ENCODE measurements at regions not wholly inside any gene's neighbourhood (a gene's known extent, or its start where the extent isn't known, plus 50 kb on each side); places are given as distances from the start of the nearest gene placed in this dataset.

DNA sequence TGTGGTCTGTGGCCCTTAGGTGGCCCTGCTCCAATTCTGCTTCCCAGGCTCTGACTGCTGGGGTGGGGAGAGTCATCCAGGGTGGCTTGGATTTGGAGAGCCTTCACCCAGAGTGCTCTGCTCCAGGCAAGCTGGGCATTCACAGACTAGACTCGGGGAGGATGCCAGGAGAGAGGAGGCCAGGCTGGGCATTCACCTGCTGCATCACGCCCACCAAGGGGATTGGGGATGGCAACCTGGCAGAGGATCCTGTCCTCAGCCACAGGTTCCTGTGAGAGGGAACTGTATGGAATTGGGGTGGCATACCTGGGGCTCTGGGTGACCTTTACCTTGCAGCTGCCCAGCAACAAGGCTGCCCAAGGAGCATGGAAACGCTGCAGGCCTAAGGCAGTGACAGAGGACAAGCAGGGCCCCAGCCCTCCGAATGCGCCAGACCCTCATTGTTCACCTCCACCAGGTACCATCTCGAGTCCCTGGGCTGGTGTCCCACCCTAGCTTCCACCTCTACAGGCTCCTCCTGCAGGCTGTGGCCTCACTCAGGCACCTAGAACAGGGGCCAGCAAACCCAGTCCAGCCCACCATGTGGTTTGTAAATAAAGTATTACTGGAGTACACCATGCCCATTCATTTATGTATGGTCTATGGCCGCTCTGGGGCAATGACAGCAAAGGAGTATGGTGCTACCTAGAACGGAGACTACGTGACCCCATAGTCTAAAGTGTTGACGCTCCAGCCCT lies 255.3 kb upstream of the RAB6C start:
- no peak overlapping the region for H3K27ac ChIP-seq (replicated peaks)
- H3K36me3 ChIP-seq: no peaks in the 10 kb centered on the region
- H3K27me3 ChIP-seq (ENCODE audit: low read depth): peaks cover 70% of the 10 kb centered on the region
- intact Hi-C loops (cut with micrococcal nuclease): no loop called here
- DNase-seq: no peak
- no peaks in the 10 kb centered on the region for H3K4me1 ChIP-seq
- TF ChIP-seq, protein P1, sequence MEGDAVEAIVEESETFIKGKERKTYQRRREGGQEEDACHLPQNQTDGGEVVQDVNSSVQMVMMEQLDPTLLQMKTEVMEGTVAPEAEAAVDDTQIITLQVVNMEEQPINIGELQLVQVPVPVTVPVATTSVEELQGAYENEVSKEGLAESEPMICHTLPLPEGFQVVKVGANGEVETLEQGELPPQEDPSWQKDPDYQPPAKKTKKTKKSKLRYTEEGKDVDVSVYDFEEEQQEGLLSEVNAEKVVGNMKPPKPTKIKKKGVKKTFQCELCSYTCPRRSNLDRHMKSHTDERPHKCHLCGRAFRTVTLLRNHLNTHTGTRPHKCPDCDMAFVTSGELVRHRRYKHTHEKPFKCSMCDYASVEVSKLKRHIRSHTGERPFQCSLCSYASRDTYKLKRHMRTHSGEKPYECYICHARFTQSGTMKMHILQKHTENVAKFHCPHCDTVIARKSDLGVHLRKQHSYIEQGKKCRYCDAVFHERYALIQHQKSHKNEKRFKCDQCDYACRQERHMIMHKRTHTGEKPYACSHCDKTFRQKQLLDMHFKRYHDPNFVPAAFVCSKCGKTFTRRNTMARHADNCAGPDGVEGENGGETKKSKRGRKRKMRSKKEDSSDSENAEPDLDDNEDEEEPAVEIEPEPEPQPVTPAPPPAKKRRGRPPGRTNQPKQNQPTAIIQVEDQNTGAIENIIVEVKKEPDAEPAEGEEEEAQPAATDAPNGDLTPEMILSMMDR (IDR thresholded peaks at IDR 0.05; ENCODE audit: borderline replicate concordance): no peak
- no peak overlapping the region for H3K4me3 ChIP-seq
- H3K9me3 ChIP-seq (replicated peaks): no peaks in the 10 kb centered on the region

DNA sequence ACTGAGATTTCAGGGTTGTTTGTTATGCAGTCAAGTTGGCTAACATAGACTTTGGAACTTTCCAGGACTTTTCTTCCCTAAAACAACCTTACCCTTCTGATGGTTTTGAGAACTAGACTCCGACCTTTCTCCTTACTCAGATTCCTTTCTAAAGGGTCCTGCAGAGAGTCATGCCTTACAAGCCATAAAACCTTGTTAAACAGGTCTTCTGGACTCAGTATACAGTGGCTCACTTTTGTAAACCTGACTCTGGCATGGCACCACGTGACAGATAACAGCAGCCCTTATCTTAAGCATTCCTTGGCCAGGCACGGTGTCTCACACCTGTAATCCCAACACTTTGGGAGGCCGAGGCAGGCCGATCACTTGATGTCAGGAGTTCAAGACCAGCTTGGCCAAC lies 253.2 kb upstream of the RAB6C start:
- Histone ChIP-seq H3K36me3 (no peaks in the 10 kb centered on the region), H3K9me3 (replicated peaks) (no peaks in the 10 kb centered on the region), H3K27ac (replicated peaks) (no peak overlapping the region), H3K4me3 (no peak overlapping the region), H3K27me3 (ENCODE audit: low read depth) (peaks cover 66% of the 10 kb centered on the region), H3K4me1 (no peaks in the 10 kb centered on the region)
- no peak for DNase-seq
- intact Hi-C loops (cut with micrococcal nuclease): no loop called here
- TF ChIP-seq, protein P1 (IDR thresholded peaks at IDR 0.05; ENCODE audit: borderline replicate concordance): no peak

DNA sequence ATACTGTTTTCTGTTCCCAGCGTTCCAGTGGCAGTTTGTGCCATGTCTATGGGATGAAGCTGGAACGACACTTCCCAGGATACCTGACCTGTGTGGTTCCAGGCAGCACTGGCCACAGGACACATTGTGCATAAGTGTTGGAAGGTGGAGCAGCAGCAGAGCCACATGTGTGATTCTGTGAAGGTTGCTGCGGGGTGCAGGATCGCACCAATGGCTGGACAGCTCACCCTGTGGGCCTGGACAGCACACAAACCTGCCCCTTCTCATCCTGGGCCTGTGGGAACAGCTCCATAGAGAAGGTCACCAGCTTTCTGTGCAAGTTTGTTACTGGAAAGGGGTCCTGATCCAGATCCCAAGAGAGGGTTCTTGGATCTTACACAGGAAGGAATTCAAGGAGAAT lies 252.2 kb upstream of the RAB6C start:
- no peak for DNase-seq
- TF ChIP-seq, protein P1 (IDR thresholded peaks at IDR 0.05; ENCODE audit: borderline replicate concordance): no peak
- H3K9me3 ChIP-seq (replicated peaks): no peaks in the 10 kb centered on the region
- intact Hi-C loops (cut with micrococcal nuclease): no loop called here
- H3K36me3 ChIP-seq: no peaks in the 10 kb centered on the region
- H3K27me3 ChIP-seq (ENCODE audit: low read depth): peaks cover 61% of the 10 kb centered on the region
- no peak overlapping the region for H3K4me3 ChIP-seq
- no peaks in the 10 kb centered on the region for H3K4me1 ChIP-seq
- no peak overlapping the region for H3K27ac ChIP-seq (replicated peaks)

DNA sequence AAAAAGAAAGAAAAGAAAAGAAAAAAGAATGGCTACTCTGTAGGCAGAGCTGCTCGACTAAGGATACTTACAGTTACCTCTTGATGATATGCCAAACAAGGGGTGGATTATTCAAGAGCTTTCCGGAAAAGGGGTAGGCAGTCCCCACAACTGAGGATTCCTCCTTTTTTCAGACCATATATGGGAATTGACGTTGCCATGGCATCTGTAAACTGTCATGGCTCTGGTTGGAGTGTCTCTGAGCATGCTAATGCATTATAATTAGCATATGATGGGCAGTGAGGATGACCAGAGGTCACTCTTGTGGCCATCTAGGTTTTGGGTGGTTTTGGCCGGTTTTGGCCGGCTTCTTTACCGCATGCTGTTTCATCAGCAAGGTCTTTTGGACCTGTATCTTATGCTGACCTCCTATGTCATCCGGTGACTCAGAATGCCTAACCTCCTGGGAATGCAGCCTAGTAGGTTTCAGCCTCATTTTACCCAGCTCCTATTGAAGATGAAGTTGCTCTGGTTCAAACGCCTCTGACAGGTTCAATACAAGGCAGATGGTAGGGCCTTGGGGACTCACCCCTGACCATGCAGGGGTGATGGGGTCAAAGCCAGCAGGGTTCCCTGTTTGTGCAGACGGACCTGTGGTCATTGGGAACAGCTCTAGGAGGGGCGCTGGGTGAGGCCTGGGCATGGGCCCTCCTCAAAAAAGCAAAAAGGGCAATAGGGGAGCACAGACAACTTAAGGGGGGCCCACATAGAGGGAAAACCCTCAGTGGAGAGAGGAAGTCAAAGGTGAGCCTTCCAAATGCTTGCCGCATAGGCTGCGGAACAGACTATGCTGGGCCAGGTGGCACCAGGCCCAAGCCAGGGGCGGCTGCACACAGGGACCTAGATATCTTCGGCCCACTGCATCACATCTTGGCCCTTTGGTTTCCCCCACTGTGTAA lies 251.2 kb upstream of the RAB6C start:
- Histone ChIP-seq H3K4me3 (no peak overlapping the region), H3K9me3 (replicated peaks) (no peaks in the 10 kb centered on the region), H3K36me3 (no peaks in the 10 kb centered on the region), H3K27ac (replicated peaks) (no peak overlapping the region), H3K4me1 (no peaks in the 10 kb centered on the region), H3K27me3 (ENCODE audit: low read depth) (peaks cover 59% of the 10 kb centered on the region)
- DNase-seq: no peak
- TF ChIP-seq, protein P1 (IDR thresholded peaks at IDR 0.05; ENCODE audit: borderline replicate concordance): no peak
- intact Hi-C loops (cut with micrococcal nuclease): no loop called here

DNA sequence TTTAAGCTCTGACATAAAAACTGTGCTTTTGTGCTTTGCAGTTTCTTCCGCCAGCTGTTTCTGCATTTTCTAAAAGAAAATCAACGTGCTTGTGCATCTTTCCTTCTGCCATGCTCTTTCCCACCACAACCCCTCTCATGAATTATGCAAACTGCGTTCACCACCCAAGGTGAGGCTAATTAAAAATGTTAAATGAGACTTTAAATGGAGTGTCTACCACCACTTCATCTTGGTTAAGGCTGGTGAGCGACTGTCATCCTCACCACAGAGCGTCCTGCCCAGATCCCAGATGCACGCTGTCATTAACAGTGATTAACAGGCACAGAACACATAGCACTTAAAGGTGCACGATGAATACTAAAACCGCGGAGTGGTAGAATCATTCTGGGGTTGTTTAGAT lies 250.5 kb upstream of the RAB6C start:
- H3K27me3 ChIP-seq (ENCODE audit: low read depth): peaks cover 57% of the 10 kb centered on the region
- TF ChIP-seq, protein P1 (IDR thresholded peaks at IDR 0.05; ENCODE audit: borderline replicate concordance): no peak
- no peak overlapping the region for H3K4me3 ChIP-seq
- no peaks in the 10 kb centered on the region for H3K4me1 ChIP-seq
- no peaks in the 10 kb centered on the region for H3K36me3 ChIP-seq
- DNase-seq: no peak
- intact Hi-C loops (cut with micrococcal nuclease): no loop called here
- no peaks in the 10 kb centered on the region for H3K9me3 ChIP-seq (replicated peaks)
- no peak overlapping the region for H3K27ac ChIP-seq (replicated peaks)

Data from left ventricle myocardium inferior (tissue), 1 donor.